WTC11 (cell line): ENCODE measurements at regions not wholly inside any gene's neighbourhood (a gene's known extent, or its start where the extent isn't known, plus 50 kb on each side); places are given as distances from the start of the nearest gene placed in this dataset.

ENCODE experiments used
- ATAC-seq: fragments of 200-7000 bp; cut with Tn5 transposase; 2 replicates; pipeline ENCODE4 v1.10.0; 2021; ENCODE audit warnings: mild to moderate bottlenecking, moderate library complexity
- CTCF ChIA-PET: fragments of 300-600 bp; sonication (Branson Sonifier 250); formaldehyde crosslinking; loops from one replicate; lab custom pipeline; 2021; ENCODE audit warnings: antibody characterized with exemption; lab: Charles Lee
- POLR2A ChIA-PET: fragments of 350-600 bp; sonication (Branson Sonifier 250); formaldehyde crosslinking; loops from one replicate; lab custom pipeline; 2021; ENCODE audit warnings: antibody characterized with exemption; lab: Charles Lee
- DNase-seq: peaks from one replicate; pipeline ENCODE4 v3.0.0; 2021; ENCODE audit warnings: low spot score
- H3K27ac Mint-ChIP-seq: 2 replicates; pipeline ENCODE4 v1.8.0; 2021; ENCODE audit warnings: mixed read lengths
- H3K27me3 Mint-ChIP-seq: 2 replicates; pipeline ENCODE4 v1.8.0; 2021; ENCODE audit warnings: low read depth, mild to moderate bottlenecking, moderate library complexity, mixed read lengths
- H3K36me3 Mint-ChIP-seq: 2 replicates; pipeline ENCODE4 v1.8.0; 2021; ENCODE audit warnings: mixed read lengths
- H3K4me1 Mint-ChIP-seq: 2 replicates; pipeline ENCODE4 v1.8.0; 2022; ENCODE audit warnings: mixed read lengths
- H3K4me3 Mint-ChIP-seq: 2 replicates; pipeline ENCODE4 v1.8.0; 2021; ENCODE audit warnings: mild to moderate bottlenecking, moderate library complexity, mixed read lengths
- H3K9me3 Mint-ChIP-seq: 2 replicates; pipeline ENCODE4 v1.8.0; 2021; ENCODE audit warnings: mixed read lengths
- CREB1 ChIP-seq: sonication (generic); formaldehyde crosslinking; IDR thresholded peaks from 2 replicates; pipeline ENCODE4 v1.8.0; 2023; ENCODE audit warnings: mild to moderate bottlenecking, missing genetic modification reagents
- GRHL2 ChIP-seq: fragments of 250-450 bp; sonication (Bioruptor Pico); IDR thresholded peaks from 2 replicates; pipeline ENCODE4 v1.8.0; 2022; ENCODE audit warnings: mild to moderate bottlenecking, moderate library complexity; ENCODE audit not compliant: insufficient replicate concordance, severe bottlenecking
- HMGXB4 ChIP-seq: sonication (generic); formaldehyde crosslinking; IDR thresholded peaks from 2 replicates; pipeline ENCODE4 v1.8.1; 2023; ENCODE audit warnings: mild to moderate bottlenecking, moderate library complexity, missing genetic modification reagents
- IRF1 ChIP-seq: sonication (generic); formaldehyde crosslinking; IDR thresholded peaks from 2 replicates; pipeline ENCODE4 v1.8.0; 2023; ENCODE audit warnings: missing genetic modification reagents
- KAT7 ChIP-seq: sonication (generic); formaldehyde crosslinking; IDR thresholded peaks from 2 replicates; pipeline ENCODE4 v1.8.1; 2023; ENCODE audit warnings: missing genetic modification reagents, mild to moderate bottlenecking, borderline replicate concordance
- MYBL2 ChIP-seq: sonication (generic); formaldehyde crosslinking; IDR thresholded peaks from 2 replicates; pipeline ENCODE4 v1.8.1; 2023; ENCODE audit warnings: mild to moderate bottlenecking, moderate library complexity, missing genetic modification reagents
- NR1H2 ChIP-seq: sonication (generic); formaldehyde crosslinking; IDR thresholded peaks from 2 replicates; pipeline ENCODE4 v1.9.0; 2021; ENCODE audit warnings: mild to moderate bottlenecking, moderate library complexity, missing genetic modification reagents
- NR2C2 ChIP-seq: sonication (generic); formaldehyde crosslinking; IDR thresholded peaks from 2 replicates; pipeline ENCODE4 v1.8.0; 2022; ENCODE audit warnings: mild to moderate bottlenecking, missing genetic modification reagents
- OVOL2 ChIP-seq: fragments of 250-450 bp; sonication (Bioruptor Pico); IDR thresholded peaks from 2 replicates; pipeline ENCODE4 v1.9.0; 2021; ENCODE audit warnings: mild to moderate bottlenecking, borderline replicate concordance
- RORB ChIP-seq: fragments of 250-450 bp; sonication (Bioruptor Pico); IDR thresholded peaks from 2 replicates; pipeline ENCODE4 v1.9.0; 2021; ENCODE audit warnings: mild to moderate bottlenecking
- SMAD3 ChIP-seq: sonication (generic); formaldehyde crosslinking; IDR thresholded peaks from 2 replicates; pipeline ENCODE4 v1.8.0; 2022; ENCODE audit warnings: missing genetic modification reagents, mild to moderate bottlenecking, borderline replicate concordance
- SP1 ChIP-seq: sonication (generic); formaldehyde crosslinking; conservative IDR thresholded peaks from 2 replicates; pipeline ENCODE4 v1.8.1; 2022; ENCODE audit warnings: missing genetic modification reagents
- STAT6 ChIP-seq: sonication (generic); formaldehyde crosslinking; conservative IDR thresholded peaks from 2 replicates; pipeline ENCODE4 v1.8.1; 2023; ENCODE audit warnings: mild to moderate bottlenecking, low read depth, missing genetic modification reagents, moderate library complexity
- TEAD4 ChIP-seq: sonication (generic); formaldehyde crosslinking; IDR thresholded peaks from 2 replicates; pipeline ENCODE4 v1.8.0; 2022; ENCODE audit warnings: mild to moderate bottlenecking, missing genetic modification reagents
- ZNF232 ChIP-seq: sonication (generic); formaldehyde crosslinking; IDR thresholded peaks from 2 replicates; pipeline ENCODE4 v1.8.0; 2022; ENCODE audit warnings: mild to moderate bottlenecking, missing genetic modification reagents
- ZNF263 ChIP-seq: sonication (generic); formaldehyde crosslinking; IDR thresholded peaks from 2 replicates; pipeline ENCODE4 v1.8.1; 2022; ENCODE audit warnings: low read depth, mild to moderate bottlenecking, moderate library complexity, missing genetic modification reagents
- ZNF317 ChIP-seq: sonication (generic); formaldehyde crosslinking; IDR thresholded peaks from 2 replicates; pipeline ENCODE4 v1.8.1; 2023; ENCODE audit warnings: low read depth, mild to moderate bottlenecking, moderate library complexity, missing genetic modification reagents, borderline replicate concordance
- ZNF423 ChIP-seq: fragments of 250-450 bp; sonication (Bioruptor Pico); IDR thresholded peaks from 2 replicates; pipeline ENCODE4 v2.1.2; 2022; ENCODE audit warnings: mild to moderate bottlenecking, moderate library complexity
- ZNF671 ChIP-seq: fragments of 250-450 bp; sonication (Bioruptor Pico); IDR thresholded peaks from 2 replicates; pipeline ENCODE4 v1.8.0; 2021; ENCODE audit warnings: mild to moderate bottlenecking
- TF ChIP-seq, protein P1 (sequence below): fragments of 250-450 bp; sonication (Bioruptor Pico); IDR thresholded peaks from 2 replicates; pipeline ENCODE4 v1.8.0; 2021; ENCODE audit warnings: mild to moderate bottlenecking
- TF ChIP-seq, protein P2 (sequence below): sonication (generic); formaldehyde crosslinking; IDR thresholded peaks from 2 replicates; pipeline ENCODE4 v1.8.0; 2022; ENCODE audit warnings: mild to moderate bottlenecking, missing genetic modification reagents
- TF ChIP-seq, protein P3 (sequence below): sonication (generic); formaldehyde crosslinking; IDR thresholded peaks from 2 replicates; pipeline ENCODE4 v1.8.1; 2022; ENCODE audit warnings: low read depth, mild to moderate bottlenecking, moderate library complexity, missing genetic modification reagents, borderline replicate concordance
- TF ChIP-seq, protein P4 (sequence below): sonication (generic); formaldehyde crosslinking; IDR thresholded peaks from 2 replicates; pipeline ENCODE4 v1.8.1; 2023; ENCODE audit warnings: mild to moderate bottlenecking, missing genetic modification reagents

DNA sequence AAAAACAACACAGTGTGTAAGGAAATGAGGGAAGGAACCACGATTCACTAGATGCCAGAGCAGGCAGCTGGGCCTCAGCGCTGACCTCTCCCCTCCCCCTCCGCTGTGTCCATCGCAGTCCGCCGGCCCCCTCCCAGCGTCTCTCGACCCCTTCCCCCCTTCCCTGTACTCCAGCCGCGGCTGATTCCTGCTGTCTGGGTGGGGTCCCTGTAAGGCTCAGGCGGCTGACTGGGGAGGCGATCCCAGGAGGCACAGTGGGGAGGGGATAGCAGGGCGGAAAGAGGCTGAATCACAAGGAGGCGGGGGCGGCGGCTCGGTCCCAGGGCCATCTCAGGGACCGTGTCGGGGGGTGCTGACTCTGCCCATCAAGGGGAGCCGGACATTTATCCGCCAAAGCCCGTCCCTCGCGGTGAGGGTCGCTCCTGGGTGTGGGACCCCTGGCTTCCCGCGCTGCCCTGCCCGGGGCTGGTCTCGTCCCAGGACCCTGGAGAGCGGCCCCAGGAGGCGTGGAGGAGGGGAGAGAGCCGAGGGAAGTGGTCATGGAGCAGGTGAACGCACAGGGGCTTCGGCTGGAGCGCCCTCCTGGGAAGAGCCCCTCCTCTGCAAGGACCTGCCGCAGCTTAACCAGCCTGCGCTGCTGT, 241.9 kb downstream of the PTPRU start:
- ChIA-PET POLR2A (no interaction called here), CTCF (interaction anchor here (1.8 kb wide), 1 partner anchor 12 kb away, joined by 4 read pairs; no protein-coding TSS in a partner anchor)
- Mint-ChIP-seq H3K9me3 (no peaks in the 10 kb centered on the region), H3K4me3 (peak overlapping the region; percentile 63), H3K27ac (no peak overlapping the region), H3K4me1 (peaks cover 18% of the 10 kb centered on the region), H3K27me3 (peaks cover 8% of the 10 kb centered on the region), H3K36me3 (no peaks in the 10 kb centered on the region)
- DNase-seq (peak; percentile 70), ATAC-seq (peak; percentile 95)
- TF ChIP-seq CREB1 (CRISPR knock-in tag) (no peak), ZNF232 (CRISPR knock-in tag) (no peak), MYBL2 (CRISPR knock-in tag) (no peak), HMGXB4 (CRISPR knock-in tag) (0 out of 2 replicates have a peak, but pooled peaks have one; percentile 30), SMAD3 (no peak), ZNF423 (peak; percentile 32; the same call in 1 of the 2 replicates), OVOL2 (no peak)

- Mint-ChIP-seq H3K27me3 (peaks cover 8% of the 10 kb centered on the region), H3K4me3 (no peak overlapping the region), H3K4me1 (peaks cover 35% of the 10 kb centered on the region), H3K9me3 (no peaks in the 10 kb centered on the region), H3K27ac (no peak overlapping the region), H3K36me3 (no peaks in the 10 kb centered on the region)
- no peak for TF ChIP-seq ZNF263 (CRISPR knock-in tag)
- TF ChIP-seq KAT7 (CRISPR knock-in tag), result no peak
- no peak for TF ChIP-seq SP1 (CRISPR knock-in tag)
- no peak for TF ChIP-seq ZNF671 (CRISPR knock-in tag)
- TF ChIP-seq NR2C2 (CRISPR knock-in tag), result no peak
- TF ChIP-seq TEAD4 (CRISPR knock-in tag), result no peak
- no peak for TF ChIP-seq ZNF317 (CRISPR knock-in tag)
- no peak for TF ChIP-seq IRF1 (CRISPR knock-in tag)
- TF ChIP-seq RORB, result no peak
- TF ChIP-seq STAT6 (CRISPR knock-in tag), result no peak
- TF ChIP-seq, protein P1, sequence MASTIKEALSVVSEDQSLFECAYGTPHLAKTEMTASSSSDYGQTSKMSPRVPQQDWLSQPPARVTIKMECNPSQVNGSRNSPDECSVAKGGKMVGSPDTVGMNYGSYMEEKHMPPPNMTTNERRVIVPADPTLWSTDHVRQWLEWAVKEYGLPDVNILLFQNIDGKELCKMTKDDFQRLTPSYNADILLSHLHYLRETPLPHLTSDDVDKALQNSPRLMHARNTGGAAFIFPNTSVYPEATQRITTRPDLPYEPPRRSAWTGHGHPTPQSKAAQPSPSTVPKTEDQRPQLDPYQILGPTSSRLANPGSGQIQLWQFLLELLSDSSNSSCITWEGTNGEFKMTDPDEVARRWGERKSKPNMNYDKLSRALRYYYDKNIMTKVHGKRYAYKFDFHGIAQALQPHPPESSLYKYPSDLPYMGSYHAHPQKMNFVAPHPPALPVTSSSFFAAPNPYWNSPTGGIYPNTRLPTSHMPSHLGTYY, result no peak
- TF ChIP-seq, protein P2, sequence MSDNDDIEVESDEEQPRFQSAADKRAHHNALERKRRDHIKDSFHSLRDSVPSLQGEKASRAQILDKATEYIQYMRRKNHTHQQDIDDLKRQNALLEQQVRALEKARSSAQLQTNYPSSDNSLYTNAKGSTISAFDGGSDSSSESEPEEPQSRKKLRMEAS (CRISPR knock-in tag), result no peak
- TF ChIP-seq, protein P3, sequence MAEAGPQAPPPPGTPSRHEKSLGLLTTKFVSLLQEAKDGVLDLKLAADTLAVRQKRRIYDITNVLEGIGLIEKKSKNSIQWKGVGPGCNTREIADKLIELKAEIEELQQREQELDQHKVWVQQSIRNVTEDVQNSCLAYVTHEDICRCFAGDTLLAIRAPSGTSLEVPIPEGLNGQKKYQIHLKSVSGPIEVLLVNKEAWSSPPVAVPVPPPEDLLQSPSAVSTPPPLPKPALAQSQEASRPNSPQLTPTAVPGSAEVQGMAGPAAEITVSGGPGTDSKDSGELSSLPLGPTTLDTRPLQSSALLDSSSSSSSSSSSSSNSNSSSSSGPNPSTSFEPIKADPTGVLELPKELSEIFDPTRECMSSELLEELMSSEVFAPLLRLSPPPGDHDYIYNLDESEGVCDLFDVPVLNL (CRISPR knock-in tag), result no peak
- TF ChIP-seq, protein P4, sequence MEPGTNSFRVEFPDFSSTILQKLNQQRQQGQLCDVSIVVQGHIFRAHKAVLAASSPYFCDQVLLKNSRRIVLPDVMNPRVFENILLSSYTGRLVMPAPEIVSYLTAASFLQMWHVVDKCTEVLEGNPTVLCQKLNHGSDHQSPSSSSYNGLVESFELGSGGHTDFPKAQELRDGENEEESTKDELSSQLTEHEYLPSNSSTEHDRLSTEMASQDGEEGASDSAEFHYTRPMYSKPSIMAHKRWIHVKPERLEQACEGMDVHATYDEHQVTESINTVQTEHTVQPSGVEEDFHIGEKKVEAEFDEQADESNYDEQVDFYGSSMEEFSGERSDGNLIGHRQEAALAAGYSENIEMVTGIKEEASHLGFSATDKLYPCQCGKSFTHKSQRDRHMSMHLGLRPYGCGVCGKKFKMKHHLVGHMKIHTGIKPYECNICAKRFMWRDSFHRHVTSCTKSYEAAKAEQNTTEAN (CRISPR knock-in tag), result no peak
- TF ChIP-seq NR1H2 (CRISPR knock-in tag), result no peak
- no peak for TF ChIP-seq GRHL2 (CRISPR knock-in tag)
- DNase-seq (no peak), ATAC-seq (no peak)
- ChIA-PET POLR2A (no interaction called here), CTCF (no interaction called here)
Measured at GRCh38 chr1:29475326-29475725, 239.0 kb downstream of the PTPRU start.
